NCI-H1048 (cell line): ENCODE measurements at regions not wholly inside any gene's neighbourhood (a gene's known extent, or its start where the extent isn't known, plus 50 kb on each side); places are given as distances from the start of the nearest gene placed in this dataset.

Experiments used
- DNase-seq: peaks from one replicate; lab custom pipeline; 2025; lab: John Stamatoyannopoulos, UW

DNA sequence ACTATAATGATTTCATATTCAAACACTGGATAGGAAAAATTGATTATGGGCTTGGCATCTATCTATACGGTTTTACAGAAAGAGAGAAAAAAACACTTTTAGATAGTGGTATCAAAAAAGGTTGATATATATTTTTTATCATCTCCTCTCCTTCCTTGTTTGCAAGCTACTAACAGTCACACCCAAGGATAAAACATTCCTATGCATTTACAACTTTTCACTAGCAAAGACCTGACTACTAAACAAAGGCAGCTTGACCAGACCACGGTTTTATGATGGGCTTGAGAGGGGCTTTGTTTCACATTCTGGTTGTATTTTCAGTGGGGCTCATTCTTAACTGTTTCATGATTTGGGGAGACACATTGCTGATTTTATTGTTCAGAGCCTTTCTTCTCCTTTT, 477.6 kb upstream of the CITED2 start:
- no peak for DNase-seq

GRCh38 chr6:139851206-139851605, 476.8 kb upstream of the CITED2 start:
- no peak for DNase-seq

DNA sequence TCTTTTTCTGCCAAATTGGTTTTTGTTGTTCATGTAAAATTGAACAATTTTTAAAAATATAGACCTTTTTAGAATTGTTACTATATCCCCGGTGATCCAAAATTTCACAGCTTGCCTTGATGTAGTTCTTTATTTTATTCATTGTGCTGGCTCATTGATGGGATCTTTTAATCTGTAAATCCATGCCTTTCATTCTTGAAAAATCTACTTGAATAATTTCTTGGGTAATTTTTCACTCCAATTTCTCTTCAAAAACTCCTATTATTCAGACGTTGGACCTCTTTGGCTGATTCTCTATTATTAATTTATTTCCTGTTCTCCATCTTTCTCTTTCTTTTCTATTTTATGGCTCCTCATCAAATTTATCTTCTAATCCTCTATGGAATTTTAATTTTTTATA, 476.1 kb upstream of the CITED2 start:
- no peak for DNase-seq

- no peak for DNase-seq
These were observed 473.0 kb upstream of the CITED2 start for GRCh38 chr6:139847457-139847813.

DNA sequence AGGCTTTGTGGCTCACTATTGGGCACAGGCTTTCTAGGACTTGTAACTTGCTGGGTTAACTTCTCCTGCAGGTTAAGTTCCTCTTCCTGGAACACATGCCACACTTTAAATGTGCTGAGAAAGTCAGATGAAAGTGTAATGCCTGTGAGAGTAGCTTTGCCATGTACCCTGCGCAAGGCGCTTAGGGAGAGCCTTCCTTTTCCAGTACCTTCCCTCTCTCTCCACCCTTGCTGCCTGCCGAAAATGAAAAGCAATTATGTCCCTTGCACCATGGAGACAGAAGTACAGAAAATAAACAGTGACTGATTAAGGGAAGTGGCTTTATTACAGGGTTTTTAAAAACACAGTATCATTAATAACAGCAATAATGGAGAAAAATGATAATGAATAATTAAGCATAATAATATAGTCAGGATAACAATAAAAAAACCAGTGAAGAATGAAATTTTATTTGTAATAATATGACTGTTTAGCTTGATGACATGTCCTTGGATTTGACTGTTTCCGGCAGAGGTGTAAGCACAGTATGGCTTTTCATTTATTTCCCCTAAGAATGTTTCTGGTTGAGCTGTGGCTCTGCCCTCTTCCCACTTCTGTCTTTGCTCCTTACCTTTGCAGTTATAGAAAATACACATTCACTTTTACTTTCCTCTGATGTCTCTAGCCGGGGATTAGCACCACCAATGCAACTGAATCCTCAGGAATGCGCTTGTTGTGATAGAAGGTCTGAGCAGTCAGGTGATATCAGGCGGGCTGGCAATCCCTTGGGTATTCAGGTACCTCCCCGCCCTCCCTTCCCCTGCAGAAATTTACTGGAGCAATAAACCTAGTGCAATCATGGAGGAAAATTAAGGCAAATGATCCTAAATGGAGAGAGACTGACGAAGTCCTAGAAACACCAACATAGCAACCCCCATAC, 472.3 kb upstream of the CITED2 start:
- DNase-seq = no peak

DNA sequence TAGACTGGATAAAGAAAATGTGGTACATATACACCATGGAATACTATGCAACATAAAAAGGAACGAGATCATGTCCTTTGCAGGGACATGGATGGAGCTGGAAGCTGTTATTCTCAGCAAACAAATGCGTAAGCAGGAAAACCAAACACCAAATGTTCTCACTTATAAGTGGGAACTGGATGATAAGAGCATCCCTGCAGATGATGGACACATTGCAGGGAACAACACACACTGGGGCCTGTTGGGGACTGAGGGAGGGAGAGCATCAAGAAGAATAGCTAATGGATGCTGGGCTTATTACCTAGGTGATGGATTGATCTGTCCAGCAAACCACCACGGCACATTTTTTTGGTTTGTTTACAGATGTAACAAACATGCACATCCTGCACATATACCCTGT, 470.5 kb upstream of the CITED2 start:
- no peak for DNase-seq

GRCh38 chr6:139841794-139842215, 467.4 kb upstream of the CITED2 start:
- no peak for DNase-seq

DNA sequence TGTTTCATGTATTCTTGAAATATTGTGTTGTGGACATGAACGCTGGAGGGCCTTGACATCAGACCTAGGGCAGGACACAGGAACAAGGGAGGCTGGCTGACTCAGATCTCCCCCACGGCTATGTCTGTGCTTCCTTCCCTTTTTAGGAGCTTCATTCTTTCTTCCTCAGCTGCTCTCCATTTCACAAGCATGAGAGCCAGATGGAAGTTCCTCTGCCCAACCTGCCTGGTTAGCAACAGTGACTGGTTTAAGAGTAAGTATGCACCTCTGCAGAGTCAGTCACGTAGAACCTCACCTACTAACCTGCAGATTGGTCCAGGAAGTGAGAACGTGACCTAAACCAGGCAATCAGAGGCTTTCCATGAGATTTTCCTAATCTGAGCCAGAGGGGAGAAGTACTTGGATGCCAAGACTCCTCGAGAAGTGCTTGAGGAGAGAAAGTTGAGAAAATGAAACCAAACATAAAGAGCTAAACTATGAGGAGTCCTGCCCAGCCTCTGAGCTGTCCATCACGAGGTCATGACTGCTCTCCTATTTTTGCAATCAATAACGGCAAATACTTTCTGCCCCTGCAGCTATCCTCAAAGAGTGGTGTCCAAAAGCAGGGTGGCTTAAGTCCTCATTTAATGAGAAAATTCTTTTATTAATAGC, 465.2 kb upstream of the CITED2 start:
- DNase-seq = no peak

GRCh38 chr6:139834232-139834631, 459.8 kb upstream of the CITED2 start:
- no peak for DNase-seq

DNA sequence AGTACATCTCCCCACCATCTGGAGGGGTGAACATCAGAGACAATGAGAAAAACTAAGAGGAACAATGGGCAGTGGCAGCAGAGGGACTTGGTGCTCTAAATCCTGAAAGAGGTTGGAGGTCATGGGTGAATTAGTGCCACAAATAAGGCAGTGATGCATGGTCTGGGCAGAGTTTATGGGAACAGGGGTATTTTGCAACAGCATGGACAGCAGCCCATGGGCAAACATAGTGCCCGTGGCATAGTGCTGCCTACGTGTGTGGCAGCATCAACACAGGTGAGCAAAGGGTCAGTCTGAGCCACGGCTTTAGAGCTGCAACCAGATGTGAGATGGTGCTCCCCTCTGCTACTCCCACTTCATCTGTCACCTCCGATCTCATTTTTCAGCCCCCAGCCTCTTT, 459.1 kb upstream of the CITED2 start:
- DNase-seq = no peak

DNA sequence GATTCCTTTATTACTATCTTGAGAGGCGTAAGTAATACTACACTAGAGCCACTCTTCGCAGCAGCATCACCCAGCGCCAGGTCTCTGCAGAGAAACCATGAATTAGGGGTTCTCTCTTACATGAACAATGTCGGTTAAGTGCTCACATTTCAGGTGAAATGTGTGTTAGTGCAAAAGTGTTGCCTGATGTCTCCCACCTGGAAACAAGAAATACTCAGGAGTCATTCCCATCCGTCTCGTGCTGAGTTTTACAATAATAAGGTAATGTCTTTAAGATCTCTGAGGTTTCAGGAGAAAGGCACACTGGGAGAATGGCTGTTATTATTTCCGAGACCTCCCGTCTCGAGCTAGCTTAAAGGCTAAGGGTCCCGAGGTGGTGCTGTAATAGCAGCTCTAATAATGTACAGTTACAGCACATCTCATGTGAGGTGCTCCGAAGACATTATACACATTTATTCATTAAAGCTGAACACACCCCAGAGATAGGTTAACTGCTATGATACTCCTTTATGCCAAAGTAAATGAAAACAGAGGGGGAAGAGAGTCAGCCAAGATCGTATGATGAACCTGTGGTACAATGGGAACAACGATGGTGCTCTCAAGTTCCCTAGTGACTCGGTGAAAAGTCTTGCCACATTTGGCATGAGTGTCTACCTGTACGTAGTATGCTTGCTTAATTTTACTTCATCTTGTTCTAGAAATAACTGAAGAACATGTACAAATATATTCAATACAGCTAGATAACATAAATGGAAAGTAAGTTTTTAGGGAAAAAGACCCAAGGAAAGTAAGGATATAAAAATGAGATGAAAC, 458.3 kb upstream of the CITED2 start:
- DNase-seq = no peak

DNA sequence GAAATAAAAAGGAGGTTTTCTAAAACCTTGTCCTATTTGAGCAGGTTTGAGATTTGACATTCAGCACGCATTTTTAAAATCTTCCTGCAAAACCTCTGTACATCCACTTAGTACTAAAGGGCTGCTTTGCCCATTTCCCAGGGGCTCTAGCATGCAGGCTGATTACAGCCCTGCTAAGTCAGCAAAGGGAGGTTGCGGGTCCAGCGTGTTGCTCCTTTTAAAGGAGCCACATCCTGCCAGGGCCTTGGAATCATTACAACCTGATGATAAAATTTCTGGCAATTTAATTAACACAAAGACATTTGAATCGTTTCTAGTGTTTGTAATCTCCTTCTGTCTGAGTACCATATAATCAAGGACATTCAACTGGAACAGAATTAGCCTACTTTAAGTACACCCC, 455.1 kb upstream of the CITED2 start:
- DNase-seq = no peak

- no peak for DNase-seq
These were observed 454.5 kb upstream of the CITED2 start for GRCh38 chr6:139828751-139829519.

DNA sequence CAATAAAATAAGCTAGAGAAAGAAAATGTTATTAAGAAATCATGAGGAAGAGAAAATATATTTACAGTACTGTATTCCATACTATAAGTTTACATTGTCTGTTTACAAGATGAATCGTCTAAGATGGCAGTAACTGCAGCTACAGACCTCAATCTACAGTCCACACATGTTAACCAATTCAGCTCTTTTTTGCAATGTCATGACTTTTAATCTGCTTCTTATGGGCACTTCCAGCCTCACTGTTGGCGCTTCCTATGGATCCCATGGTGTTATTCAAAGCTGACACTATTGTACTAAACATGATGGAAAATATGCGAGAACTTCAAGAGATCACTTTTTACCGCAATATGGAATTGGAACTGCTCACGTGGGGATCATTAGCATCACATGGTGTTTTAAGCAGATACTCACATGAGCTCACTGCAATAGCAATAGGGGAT, 451.5 kb upstream of the CITED2 start:
- no peak for DNase-seq

DNA sequence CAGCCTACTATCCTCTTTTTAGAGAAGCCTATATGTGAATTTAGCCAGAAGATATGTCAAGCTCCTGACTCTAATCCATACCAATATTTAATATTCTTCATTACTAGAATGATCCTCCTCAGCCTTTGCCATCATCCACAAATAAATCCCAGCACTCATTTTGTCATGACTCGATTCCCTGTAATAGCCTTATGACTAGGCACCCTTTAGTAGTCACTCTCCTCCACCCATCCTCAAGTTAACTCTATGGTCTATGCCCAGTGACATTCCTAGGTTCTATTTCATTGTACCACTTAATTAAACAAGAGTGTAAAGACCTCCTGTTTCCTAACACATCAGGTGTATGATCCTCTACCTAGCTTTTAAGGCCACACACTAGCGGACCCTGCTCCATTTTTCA, 450.4 kb upstream of the CITED2 start:
- DNase-seq = no peak

DNA sequence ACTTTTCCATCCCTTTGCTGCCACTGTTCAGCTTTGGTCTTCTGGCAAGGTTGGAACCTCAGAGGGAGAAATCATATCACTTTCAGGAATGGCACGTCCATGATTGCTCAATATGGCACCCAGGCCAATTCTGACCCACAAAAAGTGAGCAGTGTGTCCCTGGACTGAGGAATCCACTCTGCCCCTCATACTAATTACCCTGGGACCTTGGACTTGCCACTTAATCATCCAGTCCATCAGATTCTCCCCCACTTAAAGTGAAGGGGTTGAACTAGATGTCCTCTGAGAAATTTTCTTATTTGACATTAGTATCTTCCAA, 449.3 kb upstream of the CITED2 start:
- DNase-seq = no peak

GRCh38 chr6:139823099-139823807, 448.8 kb upstream of the CITED2 start:
- DNase-seq = no peak

DNA sequence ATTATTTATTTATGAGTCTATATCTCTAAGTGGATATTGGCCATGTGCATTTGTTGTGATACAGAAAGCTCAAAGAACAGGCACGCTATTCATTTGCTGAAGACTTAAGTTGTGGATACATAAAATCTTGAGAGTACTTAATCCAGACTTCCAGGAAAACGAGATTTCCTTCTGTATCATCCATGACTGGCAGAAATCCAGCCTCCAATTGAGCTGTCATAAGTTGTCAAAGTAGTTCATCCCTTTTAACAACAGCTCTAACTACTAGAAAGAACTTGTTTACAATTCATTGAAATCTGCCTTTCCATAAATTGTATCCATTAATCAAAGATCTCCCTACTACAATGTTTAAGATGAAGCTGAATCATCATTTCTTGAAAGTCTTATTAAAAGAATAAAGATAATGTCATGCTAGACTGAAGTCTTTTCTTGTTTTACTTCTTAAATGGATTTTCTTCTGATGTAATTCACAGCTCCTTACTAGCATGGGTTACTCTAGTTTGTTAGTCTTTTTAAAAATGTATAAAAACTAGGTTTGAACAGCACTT, 447.3 kb upstream of the CITED2 start:
- DNase-seq = no peak

- DNase-seq = no peak
These were observed 445.8 kb upstream of the CITED2 start for GRCh38 chr6:139820210-139820609.

GRCh38 chr6:139819776-139820175, 445.3 kb upstream of the CITED2 start:
- no peak for DNase-seq

DNA sequence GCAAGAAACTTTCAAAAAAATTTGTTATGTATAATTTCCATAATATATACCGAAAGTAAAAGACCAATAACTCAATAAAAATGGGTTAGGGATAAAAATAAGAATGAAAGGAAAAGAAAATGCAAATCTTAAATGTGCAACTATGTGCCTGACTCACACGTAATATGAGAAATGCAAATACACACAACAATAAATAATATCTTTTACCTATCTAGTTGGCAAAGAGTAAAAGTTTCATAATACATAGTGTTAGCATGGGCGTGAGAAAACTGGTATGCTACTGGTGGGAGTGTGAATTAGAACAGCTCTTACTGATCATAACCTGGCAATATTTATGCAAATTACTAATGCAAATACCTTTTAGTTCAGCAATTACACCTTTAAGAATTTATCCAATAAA, 438.5 kb upstream of the CITED2 start:
- DNase-seq = peak; percentile 35
